ENCODE measurements at regions not wholly inside any gene's neighbourhood (a gene's known extent, or its start where the extent isn't known, plus 50 kb on each side); places are given as distances from the start of the nearest gene placed in this dataset.

GRCh38 chr2:125721072-125721721 lies 934.8 kb upstream of the GYPC start:
- Mint-ChIP-seq H3K9me3 (peaks cover 80% of the 10 kb centered on the region), H3K36me3 (peaks cover 58% of the 10 kb centered on the region), H3K4me1 (no peaks in the 10 kb centered on the region), H3K4me3 (no peak overlapping the region), H3K27me3 (ENCODE audit: low read depth) (peaks cover 7% of the 10 kb centered on the region), H3K27ac (no peak overlapping the region)
- DNase-seq (ENCODE audit: low spot score): no peak
- TF ChIP-seq SMAD3 (CRISPR knock-in tag; IDR thresholded peaks at IDR 0.05; ENCODE audit: borderline replicate concordance): no peak
- no peak for TF ChIP-seq CREB1 (CRISPR knock-in tag; IDR thresholded peaks at IDR 0.05)
- no peak for TF ChIP-seq ZNF317 (CRISPR knock-in tag; IDR thresholded peaks at IDR 0.05; ENCODE audit: borderline replicate concordance, low read depth)
- TF ChIP-seq OVOL2 (CRISPR knock-in tag; IDR thresholded peaks at IDR 0.05; ENCODE audit: borderline replicate concordance): no peak
- no peak for TF ChIP-seq AR (CRISPR knock-in tag; IDR thresholded peaks at IDR 0.05)
- TF ChIP-seq USF2 (CRISPR knock-in tag; IDR thresholded peaks at IDR 0.05): no peak
- TF ChIP-seq MYBL2 (CRISPR knock-in tag; IDR thresholded peaks at IDR 0.05): no peak
- TF ChIP-seq ZNF423 (CRISPR knock-in tag; IDR thresholded peaks at IDR 0.05): no peak
- TF ChIP-seq FOXK1 (CRISPR knock-in tag; IDR thresholded peaks at IDR 0.05): no peak
- TF ChIP-seq ZNF671 (CRISPR knock-in tag; IDR thresholded peaks at IDR 0.05): no peak
- no peak for TF ChIP-seq EMX1 (CRISPR knock-in tag; IDR thresholded peaks at IDR 0.05)
- no peak for TF ChIP-seq ZBTB43 (CRISPR knock-in tag; IDR thresholded peaks at IDR 0.05)
- no peak for TF ChIP-seq ZNF138 (CRISPR knock-in tag; conservative IDR thresholded peaks at IDR 0.05)
- TF ChIP-seq TCF7 (CRISPR knock-in tag; IDR thresholded peaks at IDR 0.05; ENCODE audit: low read depth): no peak
- TF ChIP-seq CTCF (IDR thresholded peaks at IDR 0.05): no peak
- no peak for TF ChIP-seq ZMAT4 (CRISPR knock-in tag; IDR thresholded peaks at IDR 0.05)
- TF ChIP-seq MLX (CRISPR knock-in tag; IDR thresholded peaks at IDR 0.05): no peak
- ChIA-PET CTCF (no interaction called here), POLR2A (no interaction called here)
- ATAC-seq: no peak

GRCh38 chr2:125730921-125731320 lies 925.0 kb upstream of the GYPC start:
- H3K4me1 Mint-ChIP-seq: no peaks in the 10 kb centered on the region
- no peak for DNase-seq (ENCODE audit: low spot score)
- peaks cover 87% of the 10 kb centered on the region for H3K9me3 Mint-ChIP-seq
- no peak overlapping the region for H3K27ac Mint-ChIP-seq
- TF ChIP-seq CREM (CRISPR knock-in tag; IDR thresholded peaks at IDR 0.05) (no peak), GABPB1 (CRISPR knock-in tag; IDR thresholded peaks at IDR 0.05) (no peak), RELA (CRISPR knock-in tag; IDR thresholded peaks at IDR 0.05; ENCODE audit: borderline replicate concordance) (no peak), ATF3 (CRISPR knock-in tag; conservative IDR thresholded peaks at IDR 0.05) (no peak), TCF7 (CRISPR knock-in tag; IDR thresholded peaks at IDR 0.05; ENCODE audit: low read depth) (no peak), ATF1 (CRISPR knock-in tag; IDR thresholded peaks at IDR 0.05) (no peak), JAZF1 (CRISPR knock-in tag; IDR thresholded peaks at IDR 0.05) (no peak), EMX1 (CRISPR knock-in tag; IDR thresholded peaks at IDR 0.05) (no peak), NFYB (CRISPR knock-in tag; conservative IDR thresholded peaks at IDR 0.05; ENCODE audit: low read depth) (no peak), SP1 (CRISPR knock-in tag; conservative IDR thresholded peaks at IDR 0.05) (no peak), MYBL2 (CRISPR knock-in tag; IDR thresholded peaks at IDR 0.05) (no peak), RORB (CRISPR knock-in tag; IDR thresholded peaks at IDR 0.05) (no peak), FOXP1 (CRISPR knock-in tag; IDR thresholded peaks at IDR 0.05; ENCODE audit: borderline replicate concordance) (no peak)
- ChIA-PET POLR2A (no interaction called here), CTCF (no interaction called here)
- H3K36me3 Mint-ChIP-seq: peaks cover 53% of the 10 kb centered on the region
- peaks cover 4% of the 10 kb centered on the region; the same call in 1 of the 2 replicates for H3K27me3 Mint-ChIP-seq (ENCODE audit: low read depth)
- no peak overlapping the region for H3K4me3 Mint-ChIP-seq
- ATAC-seq: no peak

All from WTC11 (cell line).